ENCODE measurements at regions not wholly inside any gene's neighbourhood (a gene's known extent, or its start where the extent isn't known, plus 50 kb on each side); places are given as distances from the start of the nearest gene placed in this dataset.
"Not testable (repeated sequence)": the region's sequence is repeated elsewhere in the genome, so short reads cannot be mapped to it uniquely, and the experiment has no call there.

DNA sequence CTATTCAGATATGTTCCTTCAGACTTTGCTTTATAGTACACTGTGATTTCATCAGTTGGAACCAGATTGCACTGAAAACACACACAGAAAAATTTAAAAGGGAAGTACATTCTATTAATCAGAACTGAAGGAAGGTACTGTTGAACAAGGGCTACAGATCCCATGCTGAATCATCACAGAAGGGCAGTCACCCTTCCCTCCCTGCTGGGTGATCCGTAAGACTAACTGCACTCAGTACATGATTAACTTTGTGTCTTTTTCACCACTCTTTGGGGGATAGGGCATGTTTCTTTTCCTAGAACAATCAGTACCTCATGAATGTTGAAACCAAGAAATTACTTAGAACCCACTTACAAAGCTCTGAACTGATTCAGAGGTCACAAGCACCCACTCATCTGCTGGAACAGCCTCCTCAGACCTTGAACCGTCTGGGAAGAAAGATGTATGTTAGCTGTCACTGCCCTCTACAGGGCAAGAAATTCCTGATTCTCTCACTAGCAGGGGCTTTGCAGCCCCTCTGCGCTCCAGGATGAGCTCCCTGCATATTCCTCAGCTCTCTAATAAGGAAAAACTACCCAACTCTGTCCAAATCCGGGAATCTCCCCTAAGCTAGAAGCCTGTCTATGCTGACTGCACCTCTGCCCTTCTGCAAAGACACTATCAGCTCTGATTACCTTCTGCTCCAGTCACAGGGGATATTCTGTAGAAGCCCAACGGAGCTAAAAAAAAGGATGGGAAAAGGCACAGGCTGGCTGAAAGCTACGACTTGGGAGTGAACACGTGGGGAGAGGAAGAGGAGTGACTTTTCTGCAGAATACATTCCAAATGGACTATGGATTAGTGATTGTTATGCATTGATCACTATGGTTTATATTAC is 51.0 kb downstream of the IARS1 start:
- Mint-ChIP-seq H3K4me1 (ENCODE audit: low read depth) (no peaks in the 10 kb centered on the region), H3K9me3 (no peaks in the 10 kb centered on the region), H3K4me3 (no peak overlapping the region), H3K27ac (no peak overlapping the region), H3K27me3 (no peaks in the 10 kb centered on the region), H3K36me3 (ENCODE audit: low read depth) (peaks cover 100% of the 10 kb centered on the region)
- intact Hi-C loops (cut with micrococcal nuclease), result loop anchor here (5.0 kb wide), 1 partner anchor 100 kb away; no protein-coding TSS in a partner anchor

DNA sequence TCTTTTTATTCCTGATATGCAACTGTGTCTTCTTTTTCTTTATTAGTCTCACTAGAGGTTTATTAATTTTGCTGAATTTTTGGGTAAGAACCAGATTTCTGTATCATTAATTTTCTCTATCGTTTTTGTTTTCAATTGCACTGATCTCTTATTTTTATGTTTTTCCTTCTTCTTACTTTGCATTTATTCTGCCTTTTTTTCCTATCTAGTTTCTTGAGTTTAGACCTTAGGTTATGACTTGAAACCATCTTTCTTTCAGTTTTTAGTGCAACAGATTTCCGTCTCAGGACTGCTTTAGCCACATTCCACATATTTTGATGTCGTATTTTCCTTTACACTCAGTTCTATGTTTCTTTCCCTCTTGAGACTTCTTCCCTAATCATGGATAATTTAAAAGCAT is 56.6 kb downstream of the IARS1 start:
- Mint-ChIP-seq H3K27ac (no peak overlapping the region), H3K9me3 (no peaks in the 10 kb centered on the region), H3K36me3 (ENCODE audit: low read depth) (peaks cover 76% of the 10 kb centered on the region)

DNA sequence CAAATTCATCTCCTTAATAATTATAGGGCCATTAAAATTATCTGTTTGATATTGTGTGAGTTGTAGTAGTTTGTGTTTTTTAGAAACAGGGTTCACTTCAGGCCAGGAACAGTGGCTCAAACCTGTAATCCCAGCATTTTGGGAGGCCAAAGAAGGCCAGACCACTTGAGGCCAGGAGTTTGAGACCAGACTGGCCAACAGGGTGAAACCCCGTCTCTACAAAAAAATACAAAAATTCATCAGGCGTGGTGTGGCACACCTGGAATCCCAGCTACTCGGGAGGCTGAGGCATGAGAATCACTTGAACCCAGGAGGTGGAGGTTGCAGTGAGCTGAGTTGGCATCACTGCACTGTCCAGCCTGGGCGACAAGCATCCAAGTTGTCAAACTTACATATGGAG is 57.0 kb downstream of the IARS1 start:
- Mint-ChIP-seq H3K4me1 (ENCODE audit: low read depth) (no peaks in the 10 kb centered on the region), H3K27me3 (no peaks in the 10 kb centered on the region), H3K27ac (no peak overlapping the region), H3K4me3 (no peak overlapping the region), H3K36me3 (ENCODE audit: low read depth) (peaks cover 72% of the 10 kb centered on the region), H3K9me3 (no peaks in the 10 kb centered on the region)
- intact Hi-C loops (cut with micrococcal nuclease), result no loop called here

More for the DNA sequence above, 56.6 kb downstream of the IARS1 start:
- intact Hi-C loops (cut with micrococcal nuclease), result no loop called here
- Mint-ChIP-seq H3K27me3 (no peaks in the 10 kb centered on the region), H3K4me3 (no peak overlapping the region), H3K4me1 (ENCODE audit: low read depth) (no peaks in the 10 kb centered on the region)

DNA sequence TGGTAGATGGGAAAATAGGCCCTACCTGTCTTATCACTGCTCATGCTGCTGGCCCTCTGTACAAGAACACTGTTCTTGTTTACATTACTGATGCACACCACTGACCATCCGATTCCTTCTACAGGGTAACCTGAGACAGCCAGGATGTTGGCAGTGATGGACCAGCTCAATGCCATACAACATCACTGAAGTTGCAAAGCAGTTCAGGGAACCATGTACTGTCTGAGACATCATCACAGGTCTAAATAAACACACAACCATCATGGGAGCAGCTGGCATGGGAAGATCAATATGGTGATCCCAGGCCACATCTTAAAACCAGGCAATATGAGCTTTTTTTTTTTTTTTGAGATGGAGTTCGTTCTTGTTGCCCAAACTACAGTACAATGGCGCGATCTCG is 59.0 kb downstream of the IARS1 start:
- H3K4me3 Mint-ChIP-seq, result no peak overlapping the region
- no peaks in the 10 kb centered on the region for H3K9me3 Mint-ChIP-seq
- peaks cover 52% of the 10 kb centered on the region for H3K36me3 Mint-ChIP-seq (ENCODE audit: low read depth)
- intact Hi-C loops (cut with micrococcal nuclease), result no loop called here
- no peaks in the 10 kb centered on the region for H3K27me3 Mint-ChIP-seq
- no peak overlapping the region for H3K27ac Mint-ChIP-seq
- no peaks in the 10 kb centered on the region for H3K4me1 Mint-ChIP-seq (ENCODE audit: low read depth)

DNA sequence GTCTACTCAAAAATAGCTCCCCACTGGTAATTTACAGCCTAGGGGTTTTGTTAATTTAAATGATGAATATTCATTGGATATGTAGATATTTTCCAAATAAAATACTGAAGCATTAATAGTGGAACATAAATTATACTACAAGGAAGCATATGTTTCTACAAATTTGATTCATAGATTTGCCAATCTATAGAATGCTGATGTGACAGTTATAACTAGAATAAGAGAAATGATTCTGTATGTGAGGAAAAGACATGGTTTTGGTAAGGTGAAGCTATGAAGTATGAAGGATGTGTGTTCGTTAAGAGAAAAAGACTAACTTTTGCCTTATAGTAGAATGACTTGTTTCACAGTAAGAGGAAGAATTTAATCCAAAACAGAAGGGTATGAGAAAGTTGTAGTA is 61.3 kb downstream of the IARS1 start:
- Mint-ChIP-seq H3K36me3 (ENCODE audit: low read depth) (peaks cover 49% of the 10 kb centered on the region), H3K4me1 (ENCODE audit: low read depth) (no peaks in the 10 kb centered on the region), H3K27ac (no peak overlapping the region), H3K27me3 (no peaks in the 10 kb centered on the region), H3K9me3 (peaks cover 7% of the 10 kb centered on the region), H3K4me3 (no peak overlapping the region)
- intact Hi-C loops (cut with micrococcal nuclease), result no loop called here

DNA sequence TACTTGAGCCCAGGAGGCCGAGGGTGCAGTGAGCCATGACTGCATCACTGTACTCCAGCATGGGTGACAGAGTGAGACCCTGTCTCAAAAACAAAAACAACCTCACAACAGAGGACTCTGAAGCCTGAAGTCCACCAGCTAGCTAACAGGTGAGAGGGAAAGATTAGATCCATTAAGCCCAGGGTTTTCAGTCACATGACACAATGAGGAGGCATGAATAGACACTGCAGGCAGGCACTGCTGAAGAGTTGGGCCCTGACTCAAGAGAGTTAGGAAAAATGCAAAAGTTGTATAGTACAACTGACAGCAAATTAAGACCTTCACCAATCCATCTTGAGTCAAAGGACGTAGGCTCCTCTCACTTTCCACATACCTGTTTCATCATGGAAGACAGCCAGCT is 64.9 kb downstream of the IARS1 start:
- H3K27me3 Mint-ChIP-seq, result no peaks in the 10 kb centered on the region
- intact Hi-C loops (cut with micrococcal nuclease), result no loop called here
- H3K27ac Mint-ChIP-seq, result no peak overlapping the region
- no peaks in the 10 kb centered on the region for H3K4me1 Mint-ChIP-seq (ENCODE audit: low read depth)
- H3K4me3 Mint-ChIP-seq, result no peak overlapping the region
- peaks cover 48% of the 10 kb centered on the region for H3K36me3 Mint-ChIP-seq (ENCODE audit: low read depth)
- peaks cover 7% of the 10 kb centered on the region for H3K9me3 Mint-ChIP-seq

DNA sequence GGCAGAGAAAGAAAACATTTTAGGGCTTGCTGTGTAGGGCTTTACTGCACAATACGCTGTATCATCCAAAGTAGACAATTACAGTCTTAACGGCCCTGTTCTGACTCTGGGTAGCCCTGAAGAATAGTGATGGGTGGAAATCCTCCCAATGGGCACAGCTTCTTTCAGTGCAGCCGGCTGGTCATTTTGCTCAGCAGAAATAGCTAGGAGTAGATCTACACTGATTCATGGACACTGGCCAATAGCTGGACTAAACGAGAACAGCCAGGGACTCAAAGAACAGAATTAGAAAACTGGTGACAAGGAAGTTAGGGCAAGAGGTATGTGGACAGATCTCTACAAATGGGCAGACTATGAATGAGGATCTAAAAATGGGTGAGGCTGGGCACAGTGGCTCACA is 69.3 kb downstream of the IARS1 start:
- Mint-ChIP-seq H3K27ac (no peak overlapping the region), H3K9me3 (peaks cover 7% of the 10 kb centered on the region), H3K4me3 (no peak overlapping the region), H3K4me1 (ENCODE audit: low read depth) (no peaks in the 10 kb centered on the region), H3K27me3 (no peaks in the 10 kb centered on the region), H3K36me3 (ENCODE audit: low read depth) (peaks cover 77% of the 10 kb centered on the region)
- intact Hi-C loops (cut with micrococcal nuclease), result no loop called here

DNA sequence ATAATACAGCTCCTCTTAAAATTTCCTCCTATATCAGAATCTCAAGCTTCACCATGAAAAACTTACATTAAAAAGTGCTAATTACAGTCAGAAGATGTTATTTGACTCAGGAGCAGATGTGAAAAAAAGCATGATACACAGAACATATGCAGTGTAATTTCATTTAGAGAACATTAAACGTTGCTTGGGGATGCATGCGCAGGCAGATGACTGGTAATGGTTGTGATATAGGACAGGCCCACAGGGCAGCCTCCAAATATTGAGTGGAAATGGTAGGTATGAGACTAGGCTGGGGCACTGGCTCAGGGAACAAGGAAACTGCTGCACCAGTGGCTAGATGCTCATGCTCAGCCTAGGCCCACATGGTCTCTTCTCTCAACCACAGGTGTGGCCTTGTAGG is 69.7 kb downstream of the IARS1 start:
- H3K27ac Mint-ChIP-seq, result no peak overlapping the region
- no peaks in the 10 kb centered on the region for H3K27me3 Mint-ChIP-seq
- H3K4me3 Mint-ChIP-seq, result no peak overlapping the region
- peaks cover 7% of the 10 kb centered on the region for H3K9me3 Mint-ChIP-seq
- no peaks in the 10 kb centered on the region for H3K4me1 Mint-ChIP-seq (ENCODE audit: low read depth)
- peaks cover 77% of the 10 kb centered on the region for H3K36me3 Mint-ChIP-seq (ENCODE audit: low read depth)
- intact Hi-C loops (cut with micrococcal nuclease), result no loop called here

DNA sequence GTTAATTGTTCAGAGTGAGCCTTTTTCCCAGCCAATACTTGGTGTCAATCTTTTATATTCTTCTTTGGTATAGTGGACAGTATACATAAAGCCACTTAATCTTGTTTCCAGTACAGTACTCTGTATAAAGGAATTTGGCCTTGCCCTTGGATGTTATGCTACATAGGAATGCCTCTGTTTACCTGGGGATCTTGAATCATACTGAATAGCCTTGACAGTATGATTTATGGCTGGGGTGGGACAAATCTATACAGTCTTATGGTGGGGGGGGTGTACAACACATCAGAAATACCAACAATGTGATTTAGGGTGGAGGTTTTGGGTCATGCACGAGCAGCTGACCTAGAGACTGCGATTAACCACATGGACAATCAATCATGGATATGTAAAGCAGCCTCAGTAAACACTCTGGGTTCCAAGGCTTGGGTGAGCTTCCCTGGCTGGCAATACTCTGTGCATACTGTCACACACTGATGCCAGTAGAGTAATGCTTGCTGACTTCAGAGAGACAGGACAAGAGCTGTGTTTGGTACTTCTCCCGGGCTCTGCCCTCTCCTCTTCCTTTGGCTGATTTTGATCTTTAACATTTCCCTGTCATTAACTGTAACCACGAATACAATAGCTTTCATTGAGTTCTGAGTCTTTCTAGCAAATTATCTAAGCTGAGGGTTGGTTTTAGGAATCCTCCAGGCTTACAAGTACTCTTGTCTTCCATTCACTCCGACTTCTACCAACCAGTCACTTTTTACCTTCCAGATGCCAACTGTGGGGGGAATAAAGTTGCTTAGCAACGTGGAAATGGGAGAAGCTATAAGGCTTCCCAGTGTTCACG is 84.6 kb downstream of the IARS1 start:
- intact Hi-C loops (cut with micrococcal nuclease), result no loop called here
- Mint-ChIP-seq H3K27me3 (no peaks in the 10 kb centered on the region), H3K9me3 (no peaks in the 10 kb centered on the region), H3K4me3 (no peak overlapping the region), H3K4me1 (ENCODE audit: low read depth) (no peaks in the 10 kb centered on the region), H3K27ac (no peak overlapping the region), H3K36me3 (ENCODE audit: low read depth) (peaks cover 65% of the 10 kb centered on the region)

DNA sequence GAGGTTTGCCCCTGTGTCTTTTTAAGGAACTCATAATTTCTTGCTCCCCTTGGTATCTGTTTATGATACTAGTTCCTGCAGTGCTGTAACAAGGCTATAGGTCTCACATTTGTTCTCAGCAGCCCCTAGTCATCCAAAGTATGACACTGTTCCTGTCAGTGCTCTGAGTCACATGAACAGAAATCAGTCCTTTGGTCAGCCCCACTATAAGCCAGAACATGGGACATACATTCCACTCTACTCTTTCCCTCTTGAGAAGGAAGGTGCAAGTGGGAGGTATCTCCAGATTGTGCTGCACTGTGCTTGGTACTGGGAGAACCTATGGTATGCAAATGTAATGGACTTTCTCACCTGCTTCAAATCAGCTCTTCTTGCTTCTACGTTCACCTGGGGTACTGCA is 87.0 kb downstream of the IARS1 start:
- intact Hi-C loops (cut with micrococcal nuclease), result no loop called here
- H3K27ac Mint-ChIP-seq, result no peak overlapping the region
- H3K9me3 Mint-ChIP-seq, result peaks cover 8% of the 10 kb centered on the region
- no peaks in the 10 kb centered on the region for H3K4me1 Mint-ChIP-seq (ENCODE audit: low read depth)
- H3K27me3 Mint-ChIP-seq, result no peaks in the 10 kb centered on the region
- no peak overlapping the region for H3K4me3 Mint-ChIP-seq
- H3K36me3 Mint-ChIP-seq (ENCODE audit: low read depth), result peaks cover 41% of the 10 kb centered on the region

DNA sequence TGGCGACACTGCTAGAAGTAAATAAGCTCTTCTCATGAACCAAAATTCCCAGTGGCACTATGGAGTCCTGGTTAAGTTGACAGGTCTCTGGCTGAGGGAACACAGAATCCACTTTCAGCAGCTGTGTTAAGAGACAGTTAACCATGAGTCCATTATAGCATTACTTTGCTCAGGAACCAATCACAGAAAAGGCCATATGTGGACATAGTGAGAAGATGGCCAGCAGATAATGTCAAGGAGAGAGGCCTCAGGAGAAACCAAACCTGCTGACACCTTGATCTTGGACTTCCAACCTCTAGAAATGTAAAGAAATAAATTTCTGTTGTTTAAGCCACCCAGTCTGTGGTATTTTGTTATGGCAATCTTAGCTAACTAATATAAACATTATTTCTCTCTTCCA is 88.7 kb upstream of the SPTLC1 start:
- H3K27me3 Mint-ChIP-seq; H3K4me3 Mint-ChIP-seq; H3K4me1 Mint-ChIP-seq (ENCODE audit: low read depth); H3K27ac Mint-ChIP-seq; intact Hi-C loops (cut with micrococcal nuclease); H3K9me3 Mint-ChIP-seq: not testable (repeated sequence)
- H3K36me3 Mint-ChIP-seq (ENCODE audit: low read depth), result peaks cover 15% of the 10 kb centered on the region

DNA sequence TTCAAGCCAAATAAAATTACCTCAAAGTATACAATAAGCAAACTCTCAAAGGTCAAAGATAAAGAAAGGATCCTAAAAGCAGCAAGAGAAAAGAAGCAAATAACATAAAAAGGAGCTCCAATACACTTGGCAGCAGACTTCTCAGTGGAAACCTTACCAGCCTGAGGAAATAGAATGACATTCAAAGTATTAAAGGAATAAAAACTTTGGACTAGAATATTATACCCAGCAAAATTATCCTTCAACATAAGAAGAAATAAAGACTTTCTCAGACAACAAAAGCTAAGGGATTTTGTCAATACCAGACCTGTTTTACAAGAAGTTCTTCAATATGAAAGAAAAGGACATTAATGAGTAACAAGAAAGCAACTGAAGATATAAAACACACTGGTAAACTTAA is 83.0 kb upstream of the SPTLC1 start:
- H3K4me1 Mint-ChIP-seq (ENCODE audit: low read depth); H3K4me3 Mint-ChIP-seq; intact Hi-C loops (cut with micrococcal nuclease); H3K36me3 Mint-ChIP-seq (ENCODE audit: low read depth); H3K27me3 Mint-ChIP-seq; H3K27ac Mint-ChIP-seq: not testable (repeated sequence)
- H3K9me3 Mint-ChIP-seq, result peaks cover 26% of the 10 kb centered on the region

DNA sequence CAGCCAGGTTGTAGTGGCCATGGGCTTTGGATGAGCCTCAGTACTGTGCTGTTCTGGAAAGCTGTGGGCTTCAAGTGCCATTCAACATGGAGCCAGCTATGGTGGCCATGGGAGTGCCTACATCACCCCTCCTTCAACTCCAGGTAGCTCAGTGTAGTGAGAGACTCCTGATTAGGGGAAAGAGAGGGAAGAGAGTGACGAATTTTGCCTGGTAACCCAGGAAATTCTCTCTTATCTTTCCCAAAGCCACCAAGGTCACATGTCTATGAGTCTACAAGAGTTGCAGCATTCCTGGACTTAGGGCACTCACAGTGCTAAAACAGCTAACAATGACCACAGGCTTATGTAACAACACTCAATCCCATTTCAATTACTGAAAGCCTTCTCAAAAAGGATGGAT is 81.7 kb upstream of the SPTLC1 start:
- Mint-ChIP-seq H3K36me3 (ENCODE audit: low read depth) (no peaks in the 10 kb centered on the region), H3K27me3 (peaks cover 2% of the 10 kb centered on the region), H3K27ac (no peak overlapping the region), H3K4me1 (ENCODE audit: low read depth) (no peaks in the 10 kb centered on the region), H3K9me3 (peaks cover 18% of the 10 kb centered on the region), H3K4me3 (no peak overlapping the region)
- intact Hi-C loops (cut with micrococcal nuclease), result no loop called here

DNA sequence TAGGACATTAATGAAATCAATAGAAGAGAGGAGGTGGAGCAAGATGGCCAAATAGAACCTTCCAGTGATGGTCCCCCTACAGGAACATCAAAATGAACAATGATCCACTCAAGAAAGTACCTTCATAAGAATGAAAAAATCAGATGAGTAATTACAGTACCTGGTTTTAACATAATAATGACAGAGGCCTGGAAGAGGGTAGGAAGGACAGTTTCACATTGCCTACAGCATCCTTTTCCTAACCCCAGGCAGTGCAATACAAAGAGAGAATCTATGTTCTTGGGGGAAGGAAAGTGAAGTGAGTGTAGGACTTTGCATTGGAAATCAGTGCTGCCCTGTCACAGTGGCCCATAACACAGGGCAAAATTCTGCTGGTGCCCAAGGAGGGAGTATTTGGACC is 81.2 kb upstream of the SPTLC1 start:
- Mint-ChIP-seq H3K27me3 (peaks cover 2% of the 10 kb centered on the region), H3K9me3 (peaks cover 18% of the 10 kb centered on the region), H3K4me1 (ENCODE audit: low read depth) (no peaks in the 10 kb centered on the region), H3K27ac (no peak overlapping the region), H3K36me3 (ENCODE audit: low read depth) (no peaks in the 10 kb centered on the region), H3K4me3 (no peak overlapping the region)
- intact Hi-C loops (cut with micrococcal nuclease), result no loop called here
